ENCODE measurements at regions not wholly inside any gene's neighbourhood (a gene's known extent, or its start where the extent isn't known, plus 50 kb on each side); places are given as distances from the start of the nearest gene placed in this dataset.

DNA sequence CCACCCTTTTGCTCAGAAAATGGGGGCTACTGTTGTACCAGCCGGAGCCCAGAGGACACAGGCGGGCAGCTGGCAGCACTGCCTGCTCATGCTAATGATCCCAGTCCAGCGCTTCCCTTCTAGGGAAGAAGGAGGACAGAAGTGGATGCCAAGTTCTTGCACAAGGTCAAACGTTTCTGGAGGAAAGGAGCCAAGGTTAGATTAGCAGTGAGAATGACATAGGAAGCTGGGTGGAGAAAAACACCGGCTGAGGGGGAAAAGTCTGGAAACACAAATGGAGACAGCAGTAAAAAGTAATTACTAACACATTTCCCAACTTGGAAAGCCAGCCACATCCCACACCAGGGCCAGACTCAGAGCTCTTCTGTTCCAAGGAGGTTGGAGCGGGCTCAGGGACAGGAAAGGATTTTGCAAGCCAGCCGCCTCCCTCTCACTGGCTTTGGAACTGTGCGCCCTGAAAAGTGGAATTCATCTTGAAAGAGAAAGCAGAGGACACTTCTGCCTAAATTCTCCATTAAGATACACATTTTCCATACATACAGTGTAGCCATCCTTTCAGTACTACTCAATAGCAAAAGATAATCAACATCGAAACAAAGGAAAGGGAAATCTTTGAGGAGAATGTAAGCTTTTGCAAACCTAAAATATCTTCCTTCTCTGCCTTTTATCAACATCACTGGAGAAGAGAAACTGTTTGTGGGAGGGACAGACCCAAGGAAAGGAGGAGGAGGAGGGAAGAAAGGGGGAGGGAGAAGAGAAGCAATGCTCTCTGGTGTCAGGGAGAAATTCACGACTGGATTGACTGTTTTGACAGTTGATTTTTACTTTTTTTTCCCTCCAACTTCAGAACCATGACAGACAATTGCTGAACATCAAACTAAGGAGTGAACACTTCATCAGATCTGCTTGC lies 133.6 kb downstream of the CD47 start:
- peak overlapping the region in 1 of 2 donors; percentile 17 for H3K4me3 ChIP-seq (ENCODE audit: low read depth in 1 of 2, low read length in 2 of 2)
- no peaks in the 10 kb centered on the region for H3K27me3 ChIP-seq (ENCODE audit: control insufficient read depth in 1 of 2, insufficient read depth in 2 of 2, low read length in 2 of 2)
- H3K9ac ChIP-seq (ENCODE audit: low read depth in 1 of 2, low read length in 2 of 2) = no peak overlapping the region
- peaks cover 0 to 11% of the 10 kb centered on the region in 2 donors for H3K4me1 ChIP-seq (ENCODE audit: control insufficient read depth in 1 of 2, insufficient read depth in 2 of 2, low read length in 2 of 2)
- H3K9me3 ChIP-seq (ENCODE audit: control insufficient read depth in 1 of 2, low read length in 2 of 2) = no peaks in the 10 kb centered on the region
- no peak overlapping the region for H3K27ac ChIP-seq (ENCODE audit: low read depth, low read length)
- H3K36me3 ChIP-seq (ENCODE audit: control insufficient read depth in 1 of 2, insufficient read depth in 2 of 2, low read length in 2 of 2) = no peaks in the 10 kb centered on the region

DNA sequence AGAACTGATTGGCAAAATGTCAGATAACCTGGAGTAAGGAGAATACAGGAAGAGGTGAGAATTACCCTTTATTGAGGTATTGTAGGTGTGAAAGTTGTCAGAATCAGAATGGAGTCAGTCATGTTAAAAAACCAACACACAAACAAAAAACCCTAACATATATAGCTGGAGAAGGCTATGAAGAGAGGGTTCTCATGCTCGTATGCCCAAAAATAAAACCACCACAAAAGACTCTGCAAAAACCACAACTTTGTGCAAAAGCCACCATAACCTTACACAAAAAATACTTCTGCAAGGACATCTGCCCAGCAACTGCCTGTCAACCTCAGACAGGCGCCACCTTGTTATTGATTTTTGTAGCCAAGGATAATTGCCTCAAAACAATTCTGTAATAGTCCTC lies 136.0 kb downstream of the CD47 start:
- Histone ChIP-seq H3K4me1 (ENCODE audit: control insufficient read depth in 1 of 2, insufficient read depth in 2 of 2, low read length in 2 of 2) (peaks cover 0 to 11% of the 10 kb centered on the region in 2 donors), H3K4me3 (ENCODE audit: low read depth in 1 of 2, low read length in 2 of 2) (no peak overlapping the region), H3K9me3 (ENCODE audit: control insufficient read depth in 1 of 2, low read length in 2 of 2) (no peaks in the 10 kb centered on the region), H3K27me3 (ENCODE audit: control insufficient read depth in 1 of 2, insufficient read depth in 2 of 2, low read length in 2 of 2) (no peaks in the 10 kb centered on the region), H3K36me3 (ENCODE audit: control insufficient read depth in 1 of 2, insufficient read depth in 2 of 2, low read length in 2 of 2) (no peaks in the 10 kb centered on the region), H3K27ac (ENCODE audit: low read depth, low read length) (no peak overlapping the region), H3K9ac (ENCODE audit: low read depth in 1 of 2, low read length in 2 of 2) (no peak overlapping the region)

DNA sequence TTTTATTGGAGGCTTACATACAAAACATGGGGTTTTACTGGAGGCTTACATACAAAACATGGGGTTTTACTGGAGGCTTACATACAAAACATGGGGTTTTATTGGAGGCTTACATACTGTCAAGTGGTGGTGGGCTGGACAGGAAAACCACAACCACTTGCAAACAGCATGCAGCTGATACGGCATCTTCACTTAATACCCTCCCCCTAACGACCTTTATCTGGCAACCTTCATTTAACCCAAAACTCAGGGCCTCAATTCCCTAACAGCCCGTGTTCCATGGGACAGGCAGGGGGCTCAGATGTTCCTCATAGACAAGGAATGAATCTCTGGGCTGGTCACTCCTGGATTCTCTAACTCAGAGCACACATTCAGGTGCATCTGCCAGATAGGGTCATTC lies 137.1 kb downstream of the CD47 start:
- Histone ChIP-seq H3K4me1 (ENCODE audit: control insufficient read depth in 1 of 2, insufficient read depth in 2 of 2, low read length in 2 of 2) (peaks cover 0 to 11% of the 10 kb centered on the region in 2 donors), H3K9ac (ENCODE audit: low read depth in 1 of 2, low read length in 2 of 2) (no peak overlapping the region), H3K27me3 (ENCODE audit: control insufficient read depth in 1 of 2, insufficient read depth in 2 of 2, low read length in 2 of 2) (no peaks in the 10 kb centered on the region), H3K9me3 (ENCODE audit: control insufficient read depth in 1 of 2, low read length in 2 of 2) (no peaks in the 10 kb centered on the region), H3K4me3 (ENCODE audit: low read depth in 1 of 2, low read length in 2 of 2) (no peak overlapping the region), H3K27ac (ENCODE audit: low read depth, low read length) (no peak overlapping the region), H3K36me3 (ENCODE audit: control insufficient read depth in 1 of 2, insufficient read depth in 2 of 2, low read length in 2 of 2) (no peaks in the 10 kb centered on the region)

DNA sequence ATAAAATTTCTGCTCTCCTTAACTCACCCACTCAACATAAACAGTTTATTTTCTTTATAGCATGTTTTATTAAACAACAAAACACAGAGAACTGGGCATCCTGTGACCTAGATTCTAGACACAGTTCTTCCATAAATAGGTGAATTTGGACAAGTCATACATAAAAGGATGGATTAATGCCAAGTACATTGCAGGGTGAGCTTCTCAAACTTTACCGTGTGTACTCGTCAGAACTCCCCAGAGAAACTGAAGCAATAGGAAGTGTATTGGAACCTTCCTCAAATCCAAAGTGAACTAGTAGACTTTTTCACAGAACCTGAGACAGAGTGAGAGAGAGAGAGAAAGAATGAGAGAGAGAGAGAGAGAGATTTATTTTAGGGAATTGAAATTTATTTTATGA lies 139.7 kb downstream of the CD47 start:
- Histone ChIP-seq H3K27ac (ENCODE audit: low read depth, low read length) (no peak overlapping the region), H3K36me3 (ENCODE audit: control insufficient read depth in 1 of 2, insufficient read depth in 2 of 2, low read length in 2 of 2) (no peaks in the 10 kb centered on the region), H3K9ac (ENCODE audit: low read depth in 1 of 2, low read length in 2 of 2) (no peak overlapping the region), H3K4me3 (ENCODE audit: low read depth in 1 of 2, low read length in 2 of 2) (no peak overlapping the region), H3K9me3 (ENCODE audit: control insufficient read depth in 1 of 2, low read length in 2 of 2) (no peaks in the 10 kb centered on the region), H3K4me1 (ENCODE audit: control insufficient read depth in 1 of 2, insufficient read depth in 2 of 2, low read length in 2 of 2) (no peaks in the 10 kb centered on the region), H3K27me3 (ENCODE audit: control insufficient read depth in 1 of 2, insufficient read depth in 2 of 2, low read length in 2 of 2) (no peaks in the 10 kb centered on the region)

DNA sequence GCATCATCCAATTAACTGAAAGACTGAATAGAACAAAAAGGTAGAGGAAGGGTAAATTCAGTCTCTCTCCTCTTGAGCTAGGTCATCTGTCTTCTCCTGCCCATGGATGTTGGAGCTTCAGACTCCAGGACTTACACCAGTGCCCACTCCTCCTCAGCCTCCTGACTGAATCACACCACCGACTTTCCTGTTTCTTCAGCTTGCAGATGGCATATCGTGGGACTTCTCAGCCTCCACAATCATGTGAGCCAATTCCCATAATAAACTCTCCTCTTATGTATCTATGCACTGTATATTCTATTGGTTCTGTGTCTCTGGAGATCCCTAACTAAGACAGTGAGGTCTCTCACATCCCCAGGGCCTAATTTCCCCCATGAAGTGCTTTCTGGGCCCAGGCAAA lies 140.4 kb downstream of the CD47 start:
- Histone ChIP-seq H3K36me3 (ENCODE audit: control insufficient read depth in 1 of 2, insufficient read depth in 2 of 2, low read length in 2 of 2) (no peaks in the 10 kb centered on the region), H3K9ac (ENCODE audit: low read depth in 1 of 2, low read length in 2 of 2) (no peak overlapping the region), H3K4me1 (ENCODE audit: control insufficient read depth in 1 of 2, insufficient read depth in 2 of 2, low read length in 2 of 2) (no peaks in the 10 kb centered on the region), H3K27ac (ENCODE audit: low read depth, low read length) (no peak overlapping the region), H3K9me3 (ENCODE audit: control insufficient read depth in 1 of 2, low read length in 2 of 2) (no peaks in the 10 kb centered on the region), H3K27me3 (ENCODE audit: control insufficient read depth in 1 of 2, insufficient read depth in 2 of 2, low read length in 2 of 2) (no peaks in the 10 kb centered on the region), H3K4me3 (ENCODE audit: low read depth in 1 of 2, low read length in 2 of 2) (no peak overlapping the region)

DNA sequence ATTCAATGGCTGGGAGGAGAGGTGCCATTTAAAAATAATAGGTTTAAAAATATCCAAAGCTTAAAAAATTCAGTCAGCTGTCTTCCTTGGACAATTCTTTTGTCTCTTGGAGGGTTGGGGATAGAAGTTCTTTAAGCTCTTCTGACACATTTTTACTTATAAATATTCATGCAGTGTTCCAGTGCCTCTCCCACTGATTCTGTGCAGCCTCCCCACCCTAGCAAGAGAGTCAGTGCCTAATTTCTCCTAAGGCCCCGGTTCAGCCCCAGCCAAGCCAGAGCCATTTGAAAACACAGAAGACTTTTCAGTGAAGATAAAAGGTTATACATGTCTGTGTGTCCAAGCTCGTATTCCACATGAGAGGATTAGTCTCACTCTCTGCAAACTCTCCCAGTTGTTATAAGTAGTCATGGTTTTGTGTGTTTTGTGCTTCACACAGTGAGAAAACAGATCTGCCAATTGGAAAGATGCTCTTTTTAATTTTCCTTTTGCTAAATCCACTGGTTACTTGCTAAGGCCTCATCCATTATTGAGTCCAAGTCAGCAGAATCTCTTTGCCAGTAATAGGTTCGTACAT lies 141.3 kb downstream of the CD47 start:
- no peaks in the 10 kb centered on the region for H3K4me1 ChIP-seq (ENCODE audit: control insufficient read depth in 1 of 2, insufficient read depth in 2 of 2, low read length in 2 of 2)
- no peak overlapping the region for H3K27ac ChIP-seq (ENCODE audit: low read depth, low read length)
- no peaks in the 10 kb centered on the region for H3K36me3 ChIP-seq (ENCODE audit: control insufficient read depth in 1 of 2, insufficient read depth in 2 of 2, low read length in 2 of 2)
- no peak overlapping the region for H3K4me3 ChIP-seq (ENCODE audit: low read depth in 1 of 2, low read length in 2 of 2)
- H3K27me3 ChIP-seq (ENCODE audit: control insufficient read depth in 1 of 2, insufficient read depth in 2 of 2, low read length in 2 of 2) = no peaks in the 10 kb centered on the region
- no peak overlapping the region for H3K9ac ChIP-seq (ENCODE audit: low read depth in 1 of 2, low read length in 2 of 2)
- no peaks in the 10 kb centered on the region for H3K9me3 ChIP-seq (ENCODE audit: control insufficient read depth in 1 of 2, low read length in 2 of 2)

DNA sequence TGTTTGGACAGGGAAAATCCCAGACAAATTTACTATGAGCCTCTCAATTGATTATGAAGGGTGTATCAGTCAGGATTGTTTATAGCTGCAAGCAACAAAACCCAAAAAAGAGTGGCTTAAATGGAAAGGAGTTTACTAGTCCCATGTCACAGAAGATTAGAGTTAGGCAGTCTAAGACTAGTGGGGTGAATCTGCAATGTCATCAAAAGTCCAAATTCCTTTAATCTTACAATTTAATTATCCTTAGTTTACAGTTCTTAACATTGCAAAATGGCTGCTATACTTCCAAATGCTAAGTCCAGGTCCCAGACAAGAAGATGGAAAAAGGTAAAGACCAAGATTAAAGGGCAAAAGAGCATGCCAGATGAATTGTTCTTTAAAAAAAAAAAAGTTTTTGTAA lies 143.6 kb downstream of the CD47 start:
- Histone ChIP-seq H3K4me1 (ENCODE audit: control insufficient read depth in 1 of 2, insufficient read depth in 2 of 2, low read length in 2 of 2) (no peaks in the 10 kb centered on the region), H3K4me3 (ENCODE audit: low read depth in 1 of 2, low read length in 2 of 2) (no peak overlapping the region), H3K36me3 (ENCODE audit: control insufficient read depth in 1 of 2, insufficient read depth in 2 of 2, low read length in 2 of 2) (no peaks in the 10 kb centered on the region), H3K9ac (ENCODE audit: low read depth in 1 of 2, low read length in 2 of 2) (no peak overlapping the region), H3K9me3 (ENCODE audit: control insufficient read depth in 1 of 2, low read length in 2 of 2) (no peaks in the 10 kb centered on the region), H3K27ac (ENCODE audit: low read depth, low read length) (no peak overlapping the region), H3K27me3 (ENCODE audit: control insufficient read depth in 1 of 2, insufficient read depth in 2 of 2, low read length in 2 of 2) (no peaks in the 10 kb centered on the region)

DNA sequence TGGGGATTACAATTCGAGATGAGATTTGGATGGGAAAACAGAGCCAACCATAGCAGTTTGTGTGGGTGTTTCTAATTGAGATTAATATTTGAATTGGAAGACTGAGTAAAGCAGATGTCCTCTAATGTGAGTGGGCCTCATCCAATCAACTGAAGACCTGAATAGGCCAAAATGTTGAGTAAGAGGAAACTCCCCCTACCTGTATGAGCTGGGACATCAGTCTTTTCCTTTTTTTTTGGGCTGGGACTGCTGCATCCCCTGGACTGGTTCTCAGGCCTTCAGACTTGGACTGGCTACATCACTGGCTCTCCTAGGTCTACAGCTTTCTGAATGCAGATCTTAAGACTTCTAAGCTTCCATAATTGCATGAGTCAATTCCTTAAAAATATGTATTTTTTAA lies 144.1 kb downstream of the CD47 start:
- H3K9me3 ChIP-seq (ENCODE audit: control insufficient read depth in 1 of 2, low read length in 2 of 2) = no peaks in the 10 kb centered on the region
- H3K9ac ChIP-seq (ENCODE audit: low read depth in 1 of 2, low read length in 2 of 2) = no peak overlapping the region
- H3K27ac ChIP-seq (ENCODE audit: low read depth, low read length) = no peak overlapping the region
- no peaks in the 10 kb centered on the region for H3K27me3 ChIP-seq (ENCODE audit: control insufficient read depth in 1 of 2, insufficient read depth in 2 of 2, low read length in 2 of 2)
- H3K4me1 ChIP-seq (ENCODE audit: control insufficient read depth in 1 of 2, insufficient read depth in 2 of 2, low read length in 2 of 2) = no peaks in the 10 kb centered on the region
- H3K4me3 ChIP-seq (ENCODE audit: low read depth in 1 of 2, low read length in 2 of 2) = no peak overlapping the region
- H3K36me3 ChIP-seq (ENCODE audit: control insufficient read depth in 1 of 2, insufficient read depth in 2 of 2, low read length in 2 of 2) = no peaks in the 10 kb centered on the region

DNA sequence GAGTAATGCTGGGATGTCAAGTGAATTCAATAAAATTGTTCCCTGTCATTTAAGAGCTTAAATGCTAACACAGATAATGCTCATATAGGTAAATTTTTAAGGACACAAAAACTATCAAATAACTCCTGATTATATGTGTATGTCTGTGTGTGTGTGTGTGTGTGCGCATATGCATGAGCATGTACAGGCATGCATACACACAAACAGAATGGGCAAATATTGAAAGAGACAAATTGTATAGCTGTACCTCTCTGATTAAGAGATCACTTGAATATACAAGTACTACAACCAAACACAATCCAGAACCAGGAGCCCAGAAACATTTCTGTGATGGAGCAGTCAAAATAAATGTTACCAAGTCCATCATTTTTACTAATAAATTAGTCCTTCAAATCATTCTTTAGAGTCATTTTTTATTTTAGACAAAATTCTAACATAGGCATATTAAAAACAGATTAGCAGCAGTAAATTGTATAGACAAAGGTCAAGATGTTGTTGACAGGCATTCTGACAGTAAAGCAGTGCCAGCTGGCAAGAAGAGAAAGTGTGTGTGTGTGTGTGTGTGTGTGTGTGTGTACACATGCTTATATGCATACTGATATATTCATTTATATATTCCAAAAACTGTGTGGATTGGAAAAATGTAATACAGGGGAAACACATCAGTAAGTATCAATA lies 145.3 kb downstream of the CD47 start:
- Histone ChIP-seq H3K9me3 (ENCODE audit: control insufficient read depth in 1 of 2, low read length in 2 of 2) (no peaks in the 10 kb centered on the region), H3K4me1 (ENCODE audit: control insufficient read depth in 1 of 2, insufficient read depth in 2 of 2, low read length in 2 of 2) (no peaks in the 10 kb centered on the region), H3K4me3 (ENCODE audit: low read depth in 1 of 2, low read length in 2 of 2) (no peak overlapping the region)

DNA sequence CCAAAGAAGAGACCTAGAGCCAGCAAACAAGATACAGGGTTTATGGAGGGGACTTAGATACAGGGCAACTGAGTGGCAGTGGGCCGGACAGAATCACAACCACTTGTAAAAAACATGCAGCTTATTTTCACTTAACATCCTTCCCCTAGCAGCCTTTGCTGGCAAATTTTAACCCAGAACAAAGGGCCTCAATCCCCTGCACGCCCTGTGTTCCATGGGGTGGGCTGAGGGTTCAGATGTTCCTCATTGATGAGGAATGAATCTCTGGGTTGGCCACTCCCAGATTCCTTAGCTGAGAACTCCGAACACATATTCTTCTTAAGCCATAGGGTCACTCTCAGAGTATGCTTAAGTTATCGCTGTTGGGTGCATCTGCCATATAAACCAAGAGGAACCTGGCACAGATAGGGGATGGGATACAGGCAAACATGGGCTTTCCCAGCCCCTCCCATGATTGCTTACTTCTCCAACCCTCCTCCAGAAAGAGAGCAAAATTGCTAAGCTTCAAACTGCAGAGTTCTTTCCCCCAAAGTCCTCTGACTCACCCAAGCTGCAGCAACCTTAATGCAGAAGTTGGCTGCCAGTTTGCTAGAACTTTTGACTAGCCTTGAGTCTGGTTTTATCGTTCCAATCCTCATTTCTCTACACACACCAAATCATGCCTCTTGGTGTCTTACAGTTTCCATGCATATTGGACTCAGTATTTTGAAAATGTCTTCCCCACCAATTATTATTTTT lies 146.9 kb downstream of the CD47 start:
- no peaks in the 10 kb centered on the region for H3K36me3 ChIP-seq (ENCODE audit: control insufficient read depth in 1 of 2, insufficient read depth in 2 of 2, low read length in 2 of 2)
- H3K9ac ChIP-seq (ENCODE audit: low read depth in 1 of 2, low read length in 2 of 2) = no peak overlapping the region
- H3K4me1 ChIP-seq (ENCODE audit: control insufficient read depth in 1 of 2, insufficient read depth in 2 of 2, low read length in 2 of 2) = no peaks in the 10 kb centered on the region
- no peak overlapping the region for H3K27ac ChIP-seq (ENCODE audit: low read depth, low read length)
- H3K4me3 ChIP-seq (ENCODE audit: low read depth in 1 of 2, low read length in 2 of 2) = no peak overlapping the region
- H3K9me3 ChIP-seq (ENCODE audit: control insufficient read depth in 1 of 2, low read length in 2 of 2) = no peaks in the 10 kb centered on the region
- H3K27me3 ChIP-seq (ENCODE audit: control insufficient read depth in 1 of 2, insufficient read depth in 2 of 2, low read length in 2 of 2) = no peaks in the 10 kb centered on the region

More for the DNA sequence above, 145.3 kb downstream of the CD47 start:
- no peaks in the 10 kb centered on the region for H3K27me3 ChIP-seq (ENCODE audit: control insufficient read depth in 1 of 2, insufficient read depth in 2 of 2, low read length in 2 of 2)
- H3K9ac ChIP-seq (ENCODE audit: low read depth in 1 of 2, low read length in 2 of 2) = no peak overlapping the region
- no peak overlapping the region for H3K27ac ChIP-seq (ENCODE audit: low read depth, low read length)
- no peaks in the 10 kb centered on the region for H3K36me3 ChIP-seq (ENCODE audit: control insufficient read depth in 1 of 2, insufficient read depth in 2 of 2, low read length in 2 of 2)

Data from duodenal mucosa (tissue), 2 donors.